ENCODE measurements at regions not wholly inside any gene's neighbourhood (a gene's known extent, or its start where the extent isn't known, plus 50 kb on each side); places are given as distances from the start of the nearest gene placed in this dataset.

DNA sequence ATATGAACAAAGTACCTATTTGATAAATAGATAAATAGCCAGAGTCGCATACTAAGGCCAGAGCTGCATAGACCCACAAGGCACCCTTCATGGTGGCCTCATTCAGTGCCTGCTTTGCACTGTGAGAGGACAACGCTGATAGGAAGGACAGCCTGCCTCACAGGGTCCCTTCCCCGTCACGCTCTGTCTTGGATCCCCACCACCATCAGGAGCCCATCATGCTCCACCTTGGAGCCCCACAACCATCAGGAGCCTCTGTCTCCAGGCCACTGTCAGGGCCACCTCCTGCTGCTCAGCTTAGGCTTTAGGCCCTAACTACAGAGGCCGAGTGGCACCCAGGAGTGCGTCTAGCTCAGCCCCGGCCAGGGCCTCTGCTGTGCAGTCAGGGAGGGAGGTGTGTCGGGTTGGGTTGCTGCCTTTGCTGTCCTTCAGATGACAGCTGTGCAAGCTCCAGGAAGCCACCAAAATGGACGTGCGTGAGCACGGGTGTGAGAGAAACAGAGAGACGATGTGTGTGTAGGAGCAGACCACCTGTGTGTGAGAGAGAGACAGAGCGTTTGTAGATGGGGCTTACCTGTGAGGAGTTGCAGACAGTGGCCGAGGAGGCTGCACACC, 516.9 kb downstream of the GLRX3 start:
- H3K27ac ChIP-seq (ENCODE audit: low read length): no peak overlapping the region
- no peak overlapping the region for H3K9ac ChIP-seq (ENCODE audit: low read depth, low read length)
- no peaks in the 10 kb centered on the region for H3K4me1 ChIP-seq (ENCODE audit: insufficient read depth, low read length)
- H3K4me3 ChIP-seq (ENCODE audit: low read length): no peak overlapping the region
- H3K9me3 ChIP-seq (ENCODE audit: insufficient read depth, low read depth, low read length): no peaks in the 10 kb centered on the region
- H3K27me3 ChIP-seq (ENCODE audit: insufficient read depth, low read length): no peaks in the 10 kb centered on the region
- no peaks in the 10 kb centered on the region for H3K36me3 ChIP-seq (ENCODE audit: insufficient read depth, low read depth, low read length)

DNA sequence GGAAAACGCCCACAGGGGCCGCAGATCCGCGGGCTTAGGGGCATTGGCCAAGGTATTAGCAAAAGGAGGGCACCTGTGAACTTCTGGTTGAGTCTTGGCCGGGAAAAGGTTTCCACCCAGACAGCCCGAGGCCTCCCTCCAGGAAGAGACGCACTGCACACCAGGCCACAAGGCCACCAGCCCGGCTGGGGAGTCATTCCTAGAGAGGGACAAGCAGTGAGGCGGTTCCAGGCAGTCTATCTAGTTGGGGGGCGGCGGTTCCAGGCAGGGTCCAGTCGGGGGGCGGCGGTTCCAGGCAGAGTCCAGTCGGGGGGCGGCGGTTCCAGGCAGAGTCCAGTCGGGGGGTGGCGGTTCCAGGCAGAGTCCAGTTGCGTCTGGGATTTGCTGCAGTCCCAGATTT, 518.5 kb downstream of the GLRX3 start:
- Histone ChIP-seq H3K4me1 (ENCODE audit: insufficient read depth, low read length) (no peaks in the 10 kb centered on the region), H3K27me3 (ENCODE audit: insufficient read depth, low read length) (no peaks in the 10 kb centered on the region), H3K36me3 (ENCODE audit: insufficient read depth, low read depth, low read length) (no peaks in the 10 kb centered on the region), H3K9ac (ENCODE audit: low read depth, low read length) (no peak overlapping the region), H3K27ac (ENCODE audit: low read length) (no peak overlapping the region), H3K4me3 (ENCODE audit: low read length) (no peak overlapping the region), H3K9me3 (ENCODE audit: insufficient read depth, low read depth, low read length) (no peaks in the 10 kb centered on the region)

DNA sequence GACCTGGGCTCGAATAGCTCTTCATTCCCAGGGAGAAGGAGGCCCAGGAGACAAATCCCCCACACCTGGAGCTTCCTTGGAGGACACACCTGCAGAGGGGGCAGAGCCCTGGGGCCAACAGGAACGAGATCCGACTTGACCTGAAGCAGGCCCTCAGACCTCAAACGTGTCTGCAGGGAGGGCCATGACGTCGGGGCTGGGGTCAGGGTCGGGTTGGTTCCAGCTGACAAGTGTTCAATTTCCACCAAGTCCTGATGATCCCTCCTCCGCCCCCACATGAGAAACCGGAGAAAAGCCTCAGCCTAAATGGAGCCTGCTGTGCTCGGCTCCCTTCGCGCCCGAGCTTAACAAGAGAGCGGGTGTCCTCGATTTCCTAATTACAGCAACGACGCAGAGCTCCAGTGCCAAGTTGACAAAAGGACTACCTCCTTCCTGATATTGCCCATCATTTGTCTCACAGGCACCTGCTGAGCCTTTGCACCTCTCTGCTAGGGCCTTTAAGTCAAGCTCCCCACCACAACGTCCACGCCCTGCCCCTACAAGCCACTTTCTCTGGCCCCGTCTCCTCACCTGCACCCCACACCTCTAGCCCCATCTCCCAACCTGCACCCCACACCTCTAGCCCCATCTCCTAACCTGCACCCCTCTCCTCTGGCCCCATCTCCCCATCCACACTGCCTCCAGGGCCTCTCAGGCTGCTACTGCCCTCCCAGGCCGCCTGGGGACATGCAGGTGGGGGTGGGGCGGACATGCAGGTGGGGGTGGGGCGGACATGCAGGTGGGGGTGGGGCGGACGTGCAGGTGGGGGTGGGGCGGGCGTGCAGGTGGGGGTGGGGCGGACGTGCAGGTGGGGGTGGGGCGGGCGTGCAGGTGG, 519.4 kb downstream of the GLRX3 start:
- no peaks in the 10 kb centered on the region for H3K36me3 ChIP-seq (ENCODE audit: insufficient read depth, low read depth, low read length)
- H3K9me3 ChIP-seq (ENCODE audit: insufficient read depth, low read depth, low read length): no peaks in the 10 kb centered on the region
- H3K27ac ChIP-seq (ENCODE audit: low read length): no peak overlapping the region
- no peaks in the 10 kb centered on the region for H3K4me1 ChIP-seq (ENCODE audit: insufficient read depth, low read length)
- no peaks in the 10 kb centered on the region for H3K27me3 ChIP-seq (ENCODE audit: insufficient read depth, low read length)
- H3K4me3 ChIP-seq (ENCODE audit: low read length): no peak overlapping the region
- H3K9ac ChIP-seq (ENCODE audit: low read depth, low read length): no peak overlapping the region

DNA sequence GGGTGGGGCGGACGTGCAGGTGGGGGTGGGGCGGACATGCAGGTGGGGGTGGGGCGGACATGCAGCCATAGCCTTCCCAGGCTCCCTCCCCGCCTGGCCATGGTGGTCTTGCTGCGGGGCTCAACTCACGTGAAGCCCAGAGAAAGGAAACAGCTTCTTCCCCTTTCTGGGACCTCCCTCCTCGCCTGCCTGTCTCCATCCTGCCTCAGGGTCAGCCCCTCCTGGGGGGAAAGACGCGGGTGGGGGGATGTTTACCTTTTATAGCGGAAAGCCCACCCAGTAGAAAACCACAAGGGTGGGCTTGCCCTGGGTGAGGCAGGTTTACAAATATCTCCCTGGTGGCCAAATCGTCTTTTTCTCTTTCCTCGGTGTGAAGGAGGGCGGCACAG, 520.0 kb downstream of the GLRX3 start:
- no peaks in the 10 kb centered on the region for H3K9me3 ChIP-seq (ENCODE audit: insufficient read depth, low read depth, low read length)
- H3K27ac ChIP-seq (ENCODE audit: low read length): no peak overlapping the region
- H3K36me3 ChIP-seq (ENCODE audit: insufficient read depth, low read depth, low read length): no peaks in the 10 kb centered on the region
- no peaks in the 10 kb centered on the region for H3K27me3 ChIP-seq (ENCODE audit: insufficient read depth, low read length)
- H3K4me3 ChIP-seq (ENCODE audit: low read length): no peak overlapping the region
- H3K9ac ChIP-seq (ENCODE audit: low read depth, low read length): no peak overlapping the region
- H3K4me1 ChIP-seq (ENCODE audit: insufficient read depth, low read length): no peaks in the 10 kb centered on the region

DNA sequence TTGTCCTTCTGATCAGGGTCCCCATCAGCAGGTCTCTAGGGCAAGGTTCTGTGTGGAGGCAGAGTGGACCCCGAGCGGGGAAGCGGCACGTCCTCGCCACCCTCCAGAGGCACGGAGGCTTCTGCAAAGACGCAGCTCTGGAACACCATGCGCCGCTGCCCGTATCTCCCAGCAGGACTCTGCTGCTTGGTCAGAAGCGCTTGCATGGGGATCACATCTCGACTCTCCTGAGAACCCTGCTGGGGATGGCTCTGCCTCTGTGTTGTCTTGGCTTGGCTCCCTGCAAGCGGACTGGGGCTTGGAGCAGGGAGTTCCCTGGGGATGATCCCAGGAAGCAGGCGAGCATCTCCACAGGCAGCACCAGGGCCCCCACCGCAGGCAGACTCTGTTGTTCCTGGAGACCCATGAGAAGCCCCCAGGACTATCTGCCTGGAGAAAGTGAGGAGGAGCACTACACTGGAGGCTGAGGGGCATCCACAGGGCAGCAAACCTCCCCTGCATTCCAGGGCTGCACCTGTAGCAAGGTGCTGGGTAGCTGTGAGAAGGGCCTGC, 520.5 kb downstream of the GLRX3 start:
- no peaks in the 10 kb centered on the region for H3K27me3 ChIP-seq (ENCODE audit: insufficient read depth, low read length)
- no peak overlapping the region for H3K9ac ChIP-seq (ENCODE audit: low read depth, low read length)
- no peaks in the 10 kb centered on the region for H3K4me1 ChIP-seq (ENCODE audit: insufficient read depth, low read length)
- no peaks in the 10 kb centered on the region for H3K9me3 ChIP-seq (ENCODE audit: insufficient read depth, low read depth, low read length)
- no peak overlapping the region for H3K27ac ChIP-seq (ENCODE audit: low read length)
- no peaks in the 10 kb centered on the region for H3K36me3 ChIP-seq (ENCODE audit: insufficient read depth, low read depth, low read length)
- no peak overlapping the region for H3K4me3 ChIP-seq (ENCODE audit: low read length)

DNA sequence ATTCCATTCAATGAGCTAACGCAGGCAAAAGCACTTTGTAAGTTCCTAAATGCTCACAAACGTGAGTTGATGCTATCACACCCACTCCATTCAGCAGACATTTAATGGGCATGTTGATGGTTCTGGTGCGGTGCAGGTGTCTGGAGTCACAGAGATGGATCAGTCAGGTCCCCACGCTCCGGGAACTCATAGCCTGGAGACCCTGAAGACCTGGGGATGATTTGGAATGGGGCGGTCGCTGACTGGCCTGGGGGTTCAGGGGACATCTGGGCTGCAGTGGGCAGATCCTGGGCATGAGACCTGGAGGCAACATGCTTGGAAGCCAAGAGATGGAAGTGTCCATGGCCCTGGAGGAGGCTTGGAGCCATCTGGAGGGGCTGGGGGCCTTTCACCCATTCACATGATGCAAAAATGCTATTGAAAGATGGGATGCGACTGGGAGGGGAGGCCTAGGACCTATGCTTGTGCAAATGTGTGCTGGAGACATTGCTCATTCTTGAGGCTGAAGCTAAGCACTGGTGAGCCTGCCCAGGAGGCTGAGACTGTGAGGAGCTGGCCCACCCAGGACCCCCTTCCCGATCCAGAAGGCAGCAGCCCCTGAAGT, 522.6 kb downstream of the GLRX3 start:
- Histone ChIP-seq H3K4me1 (ENCODE audit: insufficient read depth, low read length) (no peaks in the 10 kb centered on the region), H3K27ac (ENCODE audit: low read length) (no peak overlapping the region), H3K9ac (ENCODE audit: low read depth, low read length) (no peak overlapping the region), H3K9me3 (ENCODE audit: insufficient read depth, low read depth, low read length) (no peaks in the 10 kb centered on the region), H3K4me3 (ENCODE audit: low read length) (no peak overlapping the region), H3K27me3 (ENCODE audit: insufficient read depth, low read length) (no peaks in the 10 kb centered on the region), H3K36me3 (ENCODE audit: insufficient read depth, low read depth, low read length) (no peaks in the 10 kb centered on the region)

DNA sequence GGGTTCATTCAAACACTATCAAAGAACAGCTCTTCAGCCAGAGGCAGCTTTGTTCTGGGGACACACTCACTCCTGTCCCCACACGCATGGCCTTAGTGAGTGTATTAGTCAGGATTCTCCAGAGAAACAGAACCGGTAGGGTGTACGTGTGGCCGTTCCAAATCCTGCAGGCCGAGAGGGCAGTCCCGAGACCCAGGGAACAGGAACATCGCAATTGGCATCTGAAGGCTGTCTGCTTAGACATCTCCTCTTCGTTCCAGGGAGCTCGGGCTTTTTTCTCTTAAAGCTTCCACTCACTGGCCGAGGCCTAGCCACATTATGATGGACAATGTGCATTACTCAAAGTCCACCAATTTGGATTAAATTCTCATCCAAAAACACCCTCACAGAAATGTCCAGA, 523.3 kb downstream of the GLRX3 start:
- H3K27me3 ChIP-seq (ENCODE audit: insufficient read depth, low read length): no peaks in the 10 kb centered on the region
- H3K9me3 ChIP-seq (ENCODE audit: insufficient read depth, low read depth, low read length): no peaks in the 10 kb centered on the region
- H3K4me3 ChIP-seq (ENCODE audit: low read length): no peak overlapping the region
- no peaks in the 10 kb centered on the region for H3K36me3 ChIP-seq (ENCODE audit: insufficient read depth, low read depth, low read length)
- H3K9ac ChIP-seq (ENCODE audit: low read depth, low read length): no peak overlapping the region
- H3K27ac ChIP-seq (ENCODE audit: low read length): no peak overlapping the region
- no peaks in the 10 kb centered on the region for H3K4me1 ChIP-seq (ENCODE audit: insufficient read depth, low read length)

DNA sequence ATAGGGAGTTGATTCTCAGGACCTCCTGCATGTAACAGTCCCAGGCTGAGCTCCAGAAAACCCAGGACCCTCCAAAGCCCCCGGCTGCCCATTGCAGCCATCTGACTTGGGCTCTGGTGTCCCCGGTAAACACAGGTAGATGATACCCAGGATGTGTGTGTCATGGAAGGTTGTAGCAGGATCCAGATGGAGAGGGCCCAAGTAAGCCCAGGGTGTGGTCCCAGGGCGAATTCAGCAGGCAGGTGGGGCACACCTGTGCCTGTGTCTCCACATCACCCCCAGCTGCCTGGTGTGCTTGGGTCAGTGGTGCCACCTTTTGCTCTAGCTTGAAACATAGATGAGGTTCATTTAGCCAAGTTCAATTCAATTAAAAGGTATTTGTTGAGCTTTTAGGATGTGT, 524.1 kb downstream of the GLRX3 start:
- no peaks in the 10 kb centered on the region for H3K27me3 ChIP-seq (ENCODE audit: insufficient read depth, low read length)
- no peaks in the 10 kb centered on the region for H3K4me1 ChIP-seq (ENCODE audit: insufficient read depth, low read length)
- no peak overlapping the region for H3K27ac ChIP-seq (ENCODE audit: low read length)
- no peaks in the 10 kb centered on the region for H3K9me3 ChIP-seq (ENCODE audit: insufficient read depth, low read depth, low read length)
- no peak overlapping the region for H3K4me3 ChIP-seq (ENCODE audit: low read length)
- no peaks in the 10 kb centered on the region for H3K36me3 ChIP-seq (ENCODE audit: insufficient read depth, low read depth, low read length)
- no peak overlapping the region for H3K9ac ChIP-seq (ENCODE audit: low read depth, low read length)

DNA sequence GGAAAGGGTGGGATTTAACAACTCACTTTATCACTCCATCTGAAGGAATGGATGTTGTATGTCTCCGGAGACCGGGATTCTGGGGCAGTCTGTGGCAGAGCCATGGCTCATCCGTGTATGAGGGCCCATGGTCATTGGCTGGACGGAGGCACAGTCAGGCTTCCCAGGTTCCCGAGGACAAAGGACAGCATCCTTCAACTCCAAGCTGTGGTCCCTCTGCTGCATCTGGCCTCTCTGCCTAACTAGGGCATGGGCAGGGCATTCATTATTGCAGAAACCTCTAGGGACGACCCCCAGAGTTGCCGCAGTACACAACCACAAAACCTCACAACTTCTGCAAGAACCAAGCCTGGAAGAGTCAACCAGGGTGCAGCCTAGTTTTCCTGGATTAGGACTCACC, 525.2 kb downstream of the GLRX3 start:
- Histone ChIP-seq H3K9me3 (ENCODE audit: insufficient read depth, low read depth, low read length) (no peaks in the 10 kb centered on the region), H3K9ac (ENCODE audit: low read depth, low read length) (no peak overlapping the region), H3K27ac (ENCODE audit: low read length) (no peak overlapping the region), H3K27me3 (ENCODE audit: insufficient read depth, low read length) (no peaks in the 10 kb centered on the region), H3K4me1 (ENCODE audit: insufficient read depth, low read length) (no peaks in the 10 kb centered on the region), H3K36me3 (ENCODE audit: insufficient read depth, low read depth, low read length) (no peaks in the 10 kb centered on the region), H3K4me3 (ENCODE audit: low read length) (no peak overlapping the region)

DNA sequence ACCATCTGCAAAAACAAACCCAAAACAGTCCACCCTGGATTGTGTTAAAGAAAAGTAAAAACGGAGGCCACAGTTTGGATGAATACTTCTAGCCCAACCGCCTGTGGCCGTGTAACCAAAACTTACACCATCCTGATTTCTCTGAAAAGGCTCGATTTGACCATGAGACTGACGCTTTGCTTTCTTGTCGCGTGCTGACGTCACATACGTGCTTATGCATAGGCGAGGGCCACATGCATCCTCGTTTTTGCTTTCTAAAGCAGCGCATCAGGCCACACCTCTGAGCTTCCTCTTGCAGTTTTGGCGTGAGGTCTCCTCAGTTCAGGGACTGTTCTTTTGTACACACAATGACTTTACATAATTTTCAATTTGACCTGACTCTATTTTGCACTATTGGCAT, 526.6 kb downstream of the GLRX3 start:
- Histone ChIP-seq H3K27ac (ENCODE audit: low read length) (no peak overlapping the region), H3K9ac (ENCODE audit: low read depth, low read length) (no peak overlapping the region), H3K36me3 (ENCODE audit: insufficient read depth, low read depth, low read length) (no peaks in the 10 kb centered on the region), H3K9me3 (ENCODE audit: insufficient read depth, low read depth, low read length) (no peaks in the 10 kb centered on the region), H3K27me3 (ENCODE audit: insufficient read depth, low read length) (no peaks in the 10 kb centered on the region), H3K4me1 (ENCODE audit: insufficient read depth, low read length) (no peaks in the 10 kb centered on the region), H3K4me3 (ENCODE audit: low read length) (no peak overlapping the region)

DNA sequence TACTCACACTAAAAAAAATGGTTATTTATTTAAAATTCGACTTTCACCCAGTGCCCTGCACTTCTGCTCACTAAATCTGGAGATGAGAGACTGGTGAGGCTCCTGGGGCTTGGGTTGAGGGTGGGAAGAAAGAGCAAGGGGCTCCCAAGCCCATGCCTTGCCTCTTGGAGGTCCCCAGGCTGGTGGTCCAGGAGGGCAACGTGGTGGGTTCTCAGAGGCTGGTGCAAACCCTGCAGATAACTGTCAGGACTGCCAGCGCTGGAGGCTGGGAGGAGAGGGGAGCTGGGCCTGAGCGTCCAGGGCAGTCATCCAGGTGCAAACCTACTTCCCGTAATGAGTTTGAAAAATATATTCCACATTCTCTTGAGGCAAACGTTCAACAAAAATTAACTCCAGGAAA, 528.3 kb downstream of the GLRX3 start:
- H3K27me3 ChIP-seq (ENCODE audit: insufficient read depth, low read length): no peaks in the 10 kb centered on the region
- H3K4me3 ChIP-seq (ENCODE audit: low read length): no peak overlapping the region
- H3K27ac ChIP-seq (ENCODE audit: low read length): no peak overlapping the region
- H3K4me1 ChIP-seq (ENCODE audit: insufficient read depth, low read length): no peaks in the 10 kb centered on the region
- H3K9me3 ChIP-seq (ENCODE audit: insufficient read depth, low read depth, low read length): no peaks in the 10 kb centered on the region
- H3K9ac ChIP-seq (ENCODE audit: low read depth, low read length): no peak overlapping the region
- H3K36me3 ChIP-seq (ENCODE audit: insufficient read depth, low read depth, low read length): no peaks in the 10 kb centered on the region

DNA sequence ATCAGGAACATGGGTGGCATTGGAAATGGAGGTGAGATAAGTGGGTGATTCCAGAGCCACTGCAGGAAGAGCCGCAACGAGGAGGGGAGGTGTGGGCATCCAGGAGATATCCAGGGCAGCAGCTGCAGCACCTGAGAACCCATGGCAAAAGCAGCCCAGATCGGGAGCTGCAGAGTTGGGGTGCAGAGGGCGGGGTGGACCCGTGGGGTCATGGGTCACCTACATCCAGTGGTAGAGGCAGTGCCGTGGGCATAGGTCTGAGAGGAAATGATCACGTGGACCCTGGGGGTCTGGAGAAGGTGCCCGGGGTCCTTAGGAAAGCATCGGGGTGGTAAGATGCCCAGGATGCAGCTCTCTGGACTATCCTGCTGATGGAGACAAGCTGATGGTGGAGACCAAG, 530.0 kb downstream of the GLRX3 start:
- Histone ChIP-seq H3K4me1 (ENCODE audit: insufficient read depth, low read length) (no peaks in the 10 kb centered on the region), H3K27me3 (ENCODE audit: insufficient read depth, low read length) (no peaks in the 10 kb centered on the region), H3K9ac (ENCODE audit: low read depth, low read length) (no peak overlapping the region), H3K36me3 (ENCODE audit: insufficient read depth, low read depth, low read length) (no peaks in the 10 kb centered on the region), H3K27ac (ENCODE audit: low read length) (no peak overlapping the region), H3K4me3 (ENCODE audit: low read length) (no peak overlapping the region), H3K9me3 (ENCODE audit: insufficient read depth, low read depth, low read length) (peaks cover 2% of the 10 kb centered on the region; the same call in 1 of the 2 replicates)
